ENCODE measurements at regions not wholly inside any gene's neighbourhood (a gene's known extent, or its start where the extent isn't known, plus 50 kb on each side); places are given as distances from the start of the nearest gene placed in this dataset.

DNA sequence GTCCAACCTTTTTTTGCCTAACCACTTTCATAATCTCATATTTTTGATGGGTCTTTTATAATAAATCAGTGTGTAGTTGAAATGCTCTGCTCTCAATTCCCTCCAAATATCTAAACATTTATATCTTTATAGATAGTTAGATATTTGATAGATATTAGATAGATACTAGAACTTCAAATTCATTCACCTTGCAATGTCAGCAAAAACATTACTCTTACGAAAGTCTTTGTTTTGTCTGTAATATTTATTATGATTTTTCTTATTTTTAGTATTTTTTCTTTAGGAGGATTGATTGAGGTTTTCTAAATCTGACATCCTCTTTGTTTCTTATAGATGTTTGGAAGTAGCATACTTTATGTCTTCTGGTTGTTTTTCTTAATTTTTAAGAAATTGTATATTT lies 2563.6 kb downstream of the PCDH7 start:
- ATAC-seq, result no peak
- TF ChIP-seq GLIS3 (CRISPR knock-in tag; IDR thresholded peaks at IDR 0.05) (no peak), ZC3H10 (CRISPR knock-in tag; IDR thresholded peaks at IDR 0.05) (no peak), PPARA (CRISPR knock-in tag; IDR thresholded peaks at IDR 0.05; ENCODE audit: borderline replicate concordance) (no peak), ZNF565 (CRISPR knock-in tag; conservative IDR thresholded peaks at IDR 0.05; ENCODE audit: low read depth) (no peak), ZNF70 (CRISPR knock-in tag; IDR thresholded peaks at IDR 0.05) (no peak), CSDC2 (CRISPR knock-in tag; IDR thresholded peaks at IDR 0.05) (no peak), TCF4 (CRISPR knock-in tag; IDR thresholded peaks at IDR 0.05; ENCODE audit: borderline replicate concordance) (no peak)
- TF ChIP-seq, protein P1, sequence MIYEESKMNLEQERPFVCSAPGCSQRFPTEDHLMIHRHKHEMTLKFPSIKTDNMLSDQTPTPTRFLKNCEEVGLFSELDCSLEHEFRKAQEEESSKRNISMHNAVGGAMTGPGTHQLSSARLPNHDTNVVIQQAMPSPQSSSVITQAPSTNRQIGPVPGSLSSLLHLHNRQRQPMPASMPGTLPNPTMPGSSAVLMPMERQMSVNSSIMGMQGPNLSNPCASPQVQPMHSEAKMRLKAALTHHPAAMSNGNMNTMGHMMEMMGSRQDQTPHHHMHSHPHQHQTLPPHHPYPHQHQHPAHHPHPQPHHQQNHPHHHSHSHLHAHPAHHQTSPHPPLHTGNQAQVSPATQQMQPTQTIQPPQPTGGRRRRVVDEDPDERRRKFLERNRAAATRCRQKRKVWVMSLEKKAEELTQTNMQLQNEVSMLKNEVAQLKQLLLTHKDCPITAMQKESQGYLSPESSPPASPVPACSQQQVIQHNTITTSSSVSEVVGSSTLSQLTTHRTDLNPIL (CRISPR knock-in tag; IDR thresholded peaks at IDR 0.05; ENCODE audit: low read depth), result no peak
- TF ChIP-seq, protein P2, sequence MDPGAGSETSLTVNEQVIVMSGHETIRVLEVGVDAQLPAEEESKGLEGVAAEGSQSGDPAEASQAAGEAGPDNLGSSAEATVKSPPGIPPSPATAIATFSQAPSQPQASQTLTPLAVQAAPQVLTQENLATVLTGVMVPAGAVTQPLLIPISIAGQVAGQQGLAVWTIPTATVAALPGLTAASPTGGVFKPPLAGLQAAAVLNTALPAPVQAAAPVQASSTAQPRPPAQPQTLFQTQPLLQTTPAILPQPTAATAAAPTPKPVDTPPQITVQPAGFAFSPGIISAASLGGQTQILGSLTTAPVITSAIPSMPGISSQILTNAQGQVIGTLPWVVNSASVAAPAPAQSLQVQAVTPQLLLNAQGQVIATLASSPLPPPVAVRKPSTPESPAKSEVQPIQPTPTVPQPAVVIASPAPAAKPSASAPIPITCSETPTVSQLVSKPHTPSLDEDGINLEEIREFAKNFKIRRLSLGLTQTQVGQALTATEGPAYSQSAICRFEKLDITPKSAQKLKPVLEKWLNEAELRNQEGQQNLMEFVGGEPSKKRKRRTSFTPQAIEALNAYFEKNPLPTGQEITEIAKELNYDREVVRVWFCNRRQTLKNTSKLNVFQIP (CRISPR knock-in tag; IDR thresholded peaks at IDR 0.05; ENCODE audit: borderline replicate concordance, low read depth), result no peak

GRCh38 chr4:33296876-33297455 lies 2576.8 kb downstream of the PCDH7 start:
- no peak for TF ChIP-seq ZNF565 (CRISPR knock-in tag; conservative IDR thresholded peaks at IDR 0.05; ENCODE audit: low read depth)
- no peak for TF ChIP-seq ZFP30 (CRISPR knock-in tag; IDR thresholded peaks at IDR 0.05)
- no peak for ATAC-seq

DNA sequence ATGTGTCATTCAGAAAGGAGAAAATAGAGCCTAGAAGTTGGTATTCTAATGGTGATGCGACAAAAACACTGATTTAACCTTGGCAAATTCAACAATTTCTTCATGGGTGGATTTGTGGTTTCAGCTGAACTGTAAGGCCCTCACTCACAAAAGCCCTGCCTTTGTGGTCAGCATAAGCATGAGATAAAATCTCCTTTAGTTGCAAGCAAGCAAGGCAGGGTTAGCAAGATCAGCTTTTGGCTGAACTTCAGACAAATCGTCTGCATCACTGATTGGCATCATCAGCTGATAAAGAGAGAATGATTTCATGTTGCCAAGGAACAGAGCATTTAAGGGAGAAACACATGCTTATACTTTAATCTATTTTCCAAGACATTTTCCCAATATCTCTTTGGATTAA lies 2582.2 kb downstream of the PCDH7 start:
- ATAC-seq, result no peak
- no peak for TF ChIP-seq ARNTL (CRISPR knock-in tag; IDR thresholded peaks at IDR 0.05; ENCODE audit: borderline replicate concordance, low read depth)
- TF ChIP-seq BACH2 (CRISPR knock-in tag; IDR thresholded peaks at IDR 0.05; ENCODE audit: borderline replicate concordance), result no peak
- no peak for TF ChIP-seq ISL1 (CRISPR knock-in tag; IDR thresholded peaks at IDR 0.05)
- TF ChIP-seq ZC3H10 (CRISPR knock-in tag; IDR thresholded peaks at IDR 0.05), result no peak
- no peak for TF ChIP-seq RARB (CRISPR knock-in tag; IDR thresholded peaks at IDR 0.05)
- no peak for TF ChIP-seq CSRNP3 (CRISPR knock-in tag; IDR thresholded peaks at IDR 0.05)
- TF ChIP-seq ESRRG (CRISPR knock-in tag; IDR thresholded peaks at IDR 0.05), result no peak
- TF ChIP-seq TCF4 (CRISPR knock-in tag; IDR thresholded peaks at IDR 0.05; ENCODE audit: borderline replicate concordance), result no peak
- TF ChIP-seq PPARA (CRISPR knock-in tag; IDR thresholded peaks at IDR 0.05; ENCODE audit: borderline replicate concordance), result no peak
- TF ChIP-seq, protein P2 (CRISPR knock-in tag; IDR thresholded peaks at IDR 0.05; ENCODE audit: borderline replicate concordance, low read depth), result no peak
- TF ChIP-seq, protein P3, sequence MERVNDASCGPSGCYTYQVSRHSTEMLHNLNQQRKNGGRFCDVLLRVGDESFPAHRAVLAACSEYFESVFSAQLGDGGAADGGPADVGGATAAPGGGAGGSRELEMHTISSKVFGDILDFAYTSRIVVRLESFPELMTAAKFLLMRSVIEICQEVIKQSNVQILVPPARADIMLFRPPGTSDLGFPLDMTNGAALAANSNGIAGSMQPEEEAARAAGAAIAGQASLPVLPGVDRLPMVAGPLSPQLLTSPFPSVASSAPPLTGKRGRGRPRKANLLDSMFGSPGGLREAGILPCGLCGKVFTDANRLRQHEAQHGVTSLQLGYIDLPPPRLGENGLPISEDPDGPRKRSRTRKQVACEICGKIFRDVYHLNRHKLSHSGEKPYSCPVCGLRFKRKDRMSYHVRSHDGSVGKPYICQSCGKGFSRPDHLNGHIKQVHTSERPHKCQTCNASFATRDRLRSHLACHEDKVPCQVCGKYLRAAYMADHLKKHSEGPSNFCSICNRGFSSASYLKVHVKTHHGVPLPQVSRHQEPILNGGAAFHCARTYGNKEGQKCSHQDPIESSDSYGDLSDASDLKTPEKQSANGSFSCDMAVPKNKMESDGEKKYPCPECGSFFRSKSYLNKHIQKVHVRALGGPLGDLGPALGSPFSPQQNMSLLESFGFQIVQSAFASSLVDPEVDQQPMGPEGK (CRISPR knock-in tag; IDR thresholded peaks at IDR 0.05; ENCODE audit: borderline replicate concordance), result no peak
- no peak for TF ChIP-seq ZNF70 (CRISPR knock-in tag; IDR thresholded peaks at IDR 0.05)
- TF ChIP-seq ZNF8 (CRISPR knock-in tag; IDR thresholded peaks at IDR 0.05), result no peak
- no peak for TF ChIP-seq TOX (CRISPR knock-in tag; IDR thresholded peaks at IDR 0.05; ENCODE audit: borderline replicate concordance)
- TF ChIP-seq TSHZ2 (CRISPR knock-in tag; IDR thresholded peaks at IDR 0.05), result no peak
- no peak for TF ChIP-seq OSR1 (CRISPR knock-in tag; IDR thresholded peaks at IDR 0.05)
- TF ChIP-seq, protein P1 (CRISPR knock-in tag; IDR thresholded peaks at IDR 0.05; ENCODE audit: low read depth), result no peak
- no peak for TF ChIP-seq ZNF565 (CRISPR knock-in tag; conservative IDR thresholded peaks at IDR 0.05; ENCODE audit: low read depth)
- TF ChIP-seq ZFP3 (CRISPR knock-in tag; IDR thresholded peaks at IDR 0.05), result no peak
- no peak for TF ChIP-seq GLIS3 (CRISPR knock-in tag; IDR thresholded peaks at IDR 0.05)

Measured in SK-N-SH treated with all-trans-retinoic acid at 6 μM for 48 hours (cell line).